ENCODE measurements at regions not wholly inside any gene's neighbourhood (a gene's known extent, or its start where the extent isn't known, plus 50 kb on each side); places are given as distances from the start of the nearest gene placed in this dataset.

DNA sequence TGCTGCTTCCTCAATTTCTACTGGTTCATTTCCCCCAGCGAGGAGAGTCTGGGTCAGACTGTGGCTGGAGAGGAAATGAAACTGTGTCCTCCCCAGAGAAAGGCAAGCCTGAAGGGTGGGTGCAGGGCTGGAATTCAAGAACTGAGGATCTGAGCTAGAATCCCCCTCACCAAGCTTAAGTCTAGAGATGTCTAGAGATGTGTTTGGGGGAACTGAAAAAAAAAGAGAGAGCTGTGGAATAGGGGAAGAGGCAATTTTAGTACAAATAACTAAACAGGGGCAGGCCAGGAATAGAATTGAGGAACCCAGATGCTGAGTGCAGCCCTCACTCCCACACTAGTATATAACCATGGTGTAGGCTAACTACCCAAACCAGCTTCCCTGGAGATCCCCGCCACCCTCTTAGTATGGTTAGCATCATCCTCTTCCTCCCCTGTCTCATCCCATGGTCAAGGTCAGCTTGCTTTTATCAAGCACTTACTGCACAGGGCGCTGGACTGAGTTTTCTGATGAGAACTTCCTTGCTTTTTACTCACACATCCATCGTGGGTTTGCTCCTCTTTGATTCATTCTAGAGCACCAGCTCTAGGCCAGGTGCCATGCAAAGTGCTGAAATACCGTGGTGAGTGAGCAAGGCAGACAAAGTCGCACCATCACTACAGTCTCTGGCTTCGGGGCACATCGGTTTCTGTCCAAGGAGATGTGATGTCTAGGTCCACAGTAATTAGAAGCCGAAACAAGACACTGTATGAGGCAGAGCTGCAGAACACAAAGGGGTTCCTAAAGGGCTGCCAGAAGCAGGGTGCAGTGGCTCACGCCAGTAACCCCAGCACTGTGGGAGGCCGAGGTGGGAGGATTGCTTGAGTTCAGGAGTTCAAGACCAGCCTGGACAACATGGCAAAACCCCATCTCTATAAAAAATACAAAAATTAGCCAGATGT, 112.9 kb upstream of the IPO9 start:
- Histone ChIP-seq H2BK120ac (ENCODE audit: insufficient read depth, low read length, poor library complexity) (peak overlapping the region; percentile 11), H3K9ac (ENCODE audit: low read length) (no peak overlapping the region), H3K4me3 (ENCODE audit: low read depth, low read length) (no peak overlapping the region), H3K27me3 (ENCODE audit: insufficient read depth, low read length) (no peaks in the 10 kb centered on the region), H3K9me3 (ENCODE audit: insufficient read depth, low read depth, low read length) (peaks cover 7% of the 10 kb centered on the region), H4K8ac (ENCODE audit: low read depth, low read length) (no peak overlapping the region), H2AK5ac (ENCODE audit: low read length) (no peak overlapping the region), H4K91ac (ENCODE audit: low read depth, low read length) (peak overlapping the region; percentile 53), H3K4me1 (ENCODE audit: control insufficient read depth in 1 of 2, insufficient read depth in 2 of 2, low read length in 2 of 2) (peaks cover 31 to 45% of the 10 kb centered on the region in 2 experiments), H2BK12ac (ENCODE audit: low read length) (peak overlapping the region; percentile 64), H3K23ac (ENCODE audit: low read length) (no peak overlapping the region), H3K36me3 (ENCODE audit: control insufficient read depth in 1 of 2, insufficient read depth in 2 of 2, low read length in 2 of 2) (peaks cover 29 to 38% of the 10 kb centered on the region in 2 experiments), H2BK5ac (ENCODE audit: low read depth, low read length, poor library complexity) (no peak overlapping the region), H3K4me2 (ENCODE audit: low read length) (no peak overlapping the region), H4K12ac (ENCODE audit: low read depth, low read length) (no peak overlapping the region), H3K18ac (ENCODE audit: low read length) (peak overlapping the region; percentile 47), H3K4ac (ENCODE audit: low read depth, low read length) (no peak overlapping the region), H3K14ac (ENCODE audit: low read length) (no peak overlapping the region), H2AFZ (ENCODE audit: insufficient read depth, low read length, poor library complexity) (no peak overlapping the region), H3K27ac (ENCODE audit: low read depth, low read length) (no peak overlapping the region), H3K79me2 (ENCODE audit: control insufficient read depth, insufficient read depth, low read length, poor library complexity) (no peaks in the 10 kb centered on the region), H3K79me1 (ENCODE audit: low read length) (peaks cover 13% of the 10 kb centered on the region)
- WGBS (ENCODE audit: extremely low coverage, insufficient coverage, insufficient read length): no CpG with 5 or more reads among the region's 11 CpGs
- peak in 1 of 2 donors; percentile 37 for DNase-seq

DNA sequence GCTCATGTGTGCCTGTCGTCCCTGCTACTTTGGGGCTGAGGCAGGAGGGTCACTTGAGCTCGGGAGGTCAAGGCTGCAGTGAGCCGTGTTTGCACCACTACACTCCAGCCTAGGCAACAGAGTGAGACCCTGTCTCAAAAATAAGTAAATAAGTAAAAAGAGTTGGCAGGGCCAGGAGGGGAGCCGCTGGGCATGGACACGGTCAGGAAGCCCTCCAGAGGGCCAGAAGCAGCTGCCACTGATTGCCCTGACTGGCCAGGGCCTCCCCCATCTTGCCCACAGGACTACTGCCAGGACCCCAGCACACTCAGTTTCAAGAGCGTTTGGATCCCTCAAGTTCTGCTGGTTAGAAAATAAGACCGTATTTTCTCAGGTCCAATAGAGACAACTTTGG, 112.2 kb upstream of the IPO9 start:
- H3K4ac ChIP-seq (ENCODE audit: low read depth, low read length): no peak overlapping the region
- no peak overlapping the region for H2AK5ac ChIP-seq (ENCODE audit: low read length)
- H3K27me3 ChIP-seq (ENCODE audit: insufficient read depth, low read length): no peaks in the 10 kb centered on the region
- H3K18ac ChIP-seq (ENCODE audit: low read length): no peak overlapping the region
- H3K4me1 ChIP-seq (ENCODE audit: control insufficient read depth in 1 of 2, insufficient read depth in 2 of 2, low read length in 2 of 2): peaks cover 35 to 50% of the 10 kb centered on the region in 2 experiments
- no peak overlapping the region for H3K4me2 ChIP-seq (ENCODE audit: low read length)
- no peak overlapping the region for H2BK120ac ChIP-seq (ENCODE audit: insufficient read depth, low read length, poor library complexity)
- H3K23ac ChIP-seq (ENCODE audit: low read length): no peak overlapping the region
- no peak overlapping the region for H2BK12ac ChIP-seq (ENCODE audit: low read length)
- H3K14ac ChIP-seq (ENCODE audit: low read length): no peak overlapping the region
- H4K8ac ChIP-seq (ENCODE audit: low read depth, low read length): no peak overlapping the region
- no peak overlapping the region for H3K4me3 ChIP-seq (ENCODE audit: low read depth, low read length)
- no peak overlapping the region for H3K9ac ChIP-seq (ENCODE audit: low read length)
- H3K27ac ChIP-seq (ENCODE audit: low read depth, low read length): no peak overlapping the region
- no peak overlapping the region for H4K12ac ChIP-seq (ENCODE audit: low read depth, low read length)
- H3K79me1 ChIP-seq (ENCODE audit: low read length): peaks cover 13% of the 10 kb centered on the region
- no peak for DNase-seq
- peaks cover 7% of the 10 kb centered on the region for H3K9me3 ChIP-seq (ENCODE audit: insufficient read depth, low read depth, low read length)
- H2AFZ ChIP-seq (ENCODE audit: insufficient read depth, low read length, poor library complexity): no peak overlapping the region
- H3K36me3 ChIP-seq (ENCODE audit: control insufficient read depth in 1 of 2, insufficient read depth in 2 of 2, low read length in 2 of 2): peaks cover 29 to 38% of the 10 kb centered on the region in 2 experiments
- no peak overlapping the region for H4K91ac ChIP-seq (ENCODE audit: low read depth, low read length)
- no CpG with 5 or more reads among the region's 7 CpGs for WGBS (ENCODE audit: extremely low coverage, insufficient coverage, insufficient read length)
- no peaks in the 10 kb centered on the region for H3K79me2 ChIP-seq (ENCODE audit: control insufficient read depth, insufficient read depth, low read length, poor library complexity)
- no peak overlapping the region for H2BK5ac ChIP-seq (ENCODE audit: low read depth, low read length, poor library complexity)

DNA sequence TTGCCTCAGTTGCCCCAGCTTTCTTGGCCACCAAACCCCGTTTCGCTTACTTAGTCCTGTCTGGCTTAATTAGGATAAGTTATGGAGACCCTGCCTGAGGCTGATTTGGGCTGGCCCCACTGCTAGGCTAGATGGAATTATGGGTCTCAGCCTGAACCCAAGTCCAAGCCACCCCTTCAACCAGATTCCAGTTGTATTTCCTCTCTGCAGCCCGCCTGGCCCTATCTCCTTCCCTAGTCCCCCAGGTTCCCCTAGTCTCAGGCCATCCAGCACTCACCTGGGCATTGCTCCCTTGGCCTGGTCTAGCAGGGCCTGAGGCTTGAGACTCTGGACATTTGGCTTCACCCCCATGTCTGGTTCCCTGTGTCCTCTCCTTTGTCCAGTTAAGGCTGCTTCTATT, 111.7 kb upstream of the IPO9 start:
- no peak overlapping the region for H3K23ac ChIP-seq (ENCODE audit: low read length)
- peak overlapping the region; percentile 20 for H2BK12ac ChIP-seq (ENCODE audit: low read length)
- H2BK120ac ChIP-seq (ENCODE audit: insufficient read depth, low read length, poor library complexity): no peak overlapping the region
- no peak overlapping the region for H3K18ac ChIP-seq (ENCODE audit: low read length)
- H4K8ac ChIP-seq (ENCODE audit: low read depth, low read length): no peak overlapping the region
- H4K91ac ChIP-seq (ENCODE audit: low read depth, low read length): no peak overlapping the region
- no peak overlapping the region for H2BK5ac ChIP-seq (ENCODE audit: low read depth, low read length, poor library complexity)
- peaks cover 29 to 37% of the 10 kb centered on the region in 2 experiments for H3K36me3 ChIP-seq (ENCODE audit: control insufficient read depth in 1 of 2, insufficient read depth in 2 of 2, low read length in 2 of 2)
- no peak overlapping the region for H3K9ac ChIP-seq (ENCODE audit: low read length)
- no peak overlapping the region for H3K4me3 ChIP-seq (ENCODE audit: low read depth, low read length)
- no peak overlapping the region for H4K12ac ChIP-seq (ENCODE audit: low read depth, low read length)
- no peak for DNase-seq
- no peaks in the 10 kb centered on the region for H3K27me3 ChIP-seq (ENCODE audit: insufficient read depth, low read length)
- H2AFZ ChIP-seq (ENCODE audit: insufficient read depth, low read length, poor library complexity): no peak overlapping the region
- WGBS (ENCODE audit: extremely low coverage, insufficient coverage, insufficient read length): no CpG with 5 or more reads among the region's 3 CpGs
- H3K27ac ChIP-seq (ENCODE audit: low read depth, low read length): no peak overlapping the region
- no peak overlapping the region for H3K4me2 ChIP-seq (ENCODE audit: low read length)
- peaks cover 13% of the 10 kb centered on the region for H3K79me1 ChIP-seq (ENCODE audit: low read length)
- no peak overlapping the region for H2AK5ac ChIP-seq (ENCODE audit: low read length)
- H3K4me1 ChIP-seq (ENCODE audit: control insufficient read depth in 1 of 2, insufficient read depth in 2 of 2, low read length in 2 of 2): peaks cover 33 to 46% of the 10 kb centered on the region in 2 experiments
- no peak overlapping the region for H3K4ac ChIP-seq (ENCODE audit: low read depth, low read length)
- no peaks in the 10 kb centered on the region for H3K79me2 ChIP-seq (ENCODE audit: control insufficient read depth, insufficient read depth, low read length, poor library complexity)
- no peak overlapping the region for H3K14ac ChIP-seq (ENCODE audit: low read length)
- H3K9me3 ChIP-seq (ENCODE audit: insufficient read depth, low read depth, low read length): peaks cover 7% of the 10 kb centered on the region

- no peak overlapping the region for H3K4me3 ChIP-seq (ENCODE audit: low read depth, low read length)
- no peaks in the 10 kb centered on the region for H3K27me3 ChIP-seq (ENCODE audit: insufficient read depth, low read length)
- WGBS (ENCODE audit: extremely low coverage, insufficient coverage, insufficient read length): no CpG with 5 or more reads among the region's 36 CpGs
Observed at GRCh38 chr1:201718346-201719202, 110.4 kb upstream of the IPO9 start.

More at GRCh38 chr1:201718346-201719202, 110.4 kb upstream of the IPO9 start:
- Histone ChIP-seq H3K9ac (ENCODE audit: low read length) (no peak overlapping the region), H3K14ac (ENCODE audit: low read length) (no peak overlapping the region), H2AFZ (ENCODE audit: insufficient read depth, low read length, poor library complexity) (no peak overlapping the region), H3K23ac (ENCODE audit: low read length) (no peak overlapping the region), H2BK12ac (ENCODE audit: low read length) (no peak overlapping the region), H2BK5ac (ENCODE audit: low read depth, low read length, poor library complexity) (no peak overlapping the region), H3K79me1 (ENCODE audit: low read length) (peaks cover 5% of the 10 kb centered on the region), H3K79me2 (ENCODE audit: control insufficient read depth, insufficient read depth, low read length, poor library complexity) (no peaks in the 10 kb centered on the region), H3K18ac (ENCODE audit: low read length) (peak overlapping the region; percentile 11), H3K4ac (ENCODE audit: low read depth, low read length) (peak overlapping the region; percentile 15), H3K4me2 (ENCODE audit: low read length) (no peak overlapping the region), H4K8ac (ENCODE audit: low read depth, low read length) (no peak overlapping the region), H4K12ac (ENCODE audit: low read depth, low read length) (no peak overlapping the region), H3K27ac (ENCODE audit: low read depth, low read length) (no peak overlapping the region), H3K36me3 (ENCODE audit: control insufficient read depth in 1 of 2, insufficient read depth in 2 of 2, low read length in 2 of 2) (peaks cover 27 to 32% of the 10 kb centered on the region in 2 experiments), H3K9me3 (ENCODE audit: insufficient read depth, low read depth, low read length) (peaks cover 7% of the 10 kb centered on the region), H2BK120ac (ENCODE audit: insufficient read depth, low read length, poor library complexity) (no peak overlapping the region), H2AK5ac (ENCODE audit: low read length) (peak overlapping the region; percentile 11), H4K91ac (ENCODE audit: low read depth, low read length) (no peak overlapping the region), H3K4me1 (ENCODE audit: control insufficient read depth in 1 of 2, insufficient read depth in 2 of 2, low read length in 2 of 2) (peaks cover 22 to 34% of the 10 kb centered on the region in 2 experiments)
- DNase-seq: no peak
